GM18870 (cell line): ENCODE measurements at regions not wholly inside any gene's neighbourhood (a gene's known extent, or its start where the extent isn't known, plus 50 kb on each side); places are given as distances from the start of the nearest gene placed in this dataset.
"Not testable (repeated sequence)": the region's sequence is repeated elsewhere in the genome, so short reads cannot be mapped to it uniquely, and the experiment has no call there.

Source experiments
- ATAC-seq: cut with Tn5 transposase; IDR thresholded peaks from one replicate; pipeline ENCODE4 v1.9.1; 2021; ENCODE audit warnings: moderate library complexity; ENCODE audit not compliant: unreplicated experiment

DNA sequence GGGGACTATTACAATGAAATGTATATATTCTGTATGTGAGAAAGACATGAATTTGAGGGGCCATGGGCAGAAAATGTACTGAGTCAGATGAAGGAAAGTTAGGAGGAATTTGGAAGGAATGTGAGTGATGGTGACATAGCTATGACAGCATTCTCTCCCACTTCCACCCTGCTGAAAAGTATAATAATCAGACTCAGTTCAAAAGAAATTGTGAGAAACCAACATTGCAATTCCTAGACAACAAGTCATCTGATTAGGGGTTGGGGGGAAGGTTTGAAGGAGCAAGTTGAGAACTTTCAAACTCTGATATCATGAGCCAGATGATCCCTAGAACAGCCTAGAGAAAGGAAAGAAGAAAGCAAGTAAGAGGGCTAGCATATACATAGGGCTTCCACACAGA, 370.6 kb downstream of the DMRTA1 start:
- no peak for ATAC-seq

DNA sequence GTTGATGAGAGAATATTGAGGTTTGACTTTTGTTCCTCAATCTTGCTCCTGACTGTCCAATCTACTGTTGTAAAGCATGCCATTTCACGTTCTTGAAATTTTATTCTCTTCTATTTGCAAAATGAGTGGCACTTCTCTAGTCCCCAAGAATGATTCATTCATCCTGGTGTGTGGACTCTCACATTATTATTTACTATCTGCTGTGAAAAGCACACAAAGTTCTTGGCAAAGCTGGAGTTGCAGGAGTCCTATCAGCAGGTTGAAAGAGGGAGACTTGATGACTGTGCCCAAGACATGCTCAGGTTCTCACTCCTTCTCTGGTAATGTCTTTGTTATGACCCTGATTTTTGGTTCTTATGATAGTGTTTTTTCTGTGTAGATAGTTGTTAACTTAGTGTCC, 382.6 kb downstream of the DMRTA1 start:
- no peak for ATAC-seq

DNA sequence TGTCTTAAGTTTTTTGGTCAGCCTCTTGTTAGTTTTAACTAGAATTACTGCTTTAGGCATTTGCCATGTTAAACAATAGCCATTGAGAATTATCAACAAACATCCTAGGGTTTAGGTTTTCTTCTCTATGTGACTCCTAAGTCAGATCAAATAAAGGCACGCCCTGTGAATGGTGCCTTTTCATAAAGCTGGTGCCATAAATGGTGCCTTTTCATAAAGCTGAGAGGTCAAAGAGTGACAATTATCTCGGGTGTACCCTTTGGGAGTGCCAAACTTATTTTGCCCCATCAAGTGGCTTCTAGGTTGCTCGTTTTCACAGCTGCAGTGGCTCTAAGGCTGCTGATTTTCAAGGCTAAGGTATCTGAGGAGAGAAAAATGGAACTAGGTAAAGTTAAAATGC, 391.6 kb downstream of the DMRTA1 start:
- no peak for ATAC-seq

DNA sequence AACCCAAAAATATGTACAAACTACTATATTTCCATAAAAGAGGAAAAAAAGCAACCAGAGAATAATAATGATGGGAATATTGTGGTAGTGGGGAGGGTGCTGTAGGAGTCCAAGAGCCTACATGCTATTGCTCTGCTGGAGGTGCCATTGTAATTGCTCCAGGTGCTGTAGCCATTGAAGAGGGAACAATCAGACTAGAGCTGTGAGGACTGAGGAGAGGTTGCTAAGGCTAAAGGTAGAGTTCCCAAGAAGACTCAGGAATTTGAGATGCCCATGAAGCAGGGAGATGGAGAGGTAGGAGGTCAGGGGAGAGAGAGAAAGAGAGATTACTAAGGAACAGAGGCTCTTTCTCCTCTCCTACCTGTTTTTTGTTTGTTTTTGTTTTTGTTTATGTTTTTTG, 394.0 kb downstream of the DMRTA1 start:
- ATAC-seq, result no peak

DNA sequence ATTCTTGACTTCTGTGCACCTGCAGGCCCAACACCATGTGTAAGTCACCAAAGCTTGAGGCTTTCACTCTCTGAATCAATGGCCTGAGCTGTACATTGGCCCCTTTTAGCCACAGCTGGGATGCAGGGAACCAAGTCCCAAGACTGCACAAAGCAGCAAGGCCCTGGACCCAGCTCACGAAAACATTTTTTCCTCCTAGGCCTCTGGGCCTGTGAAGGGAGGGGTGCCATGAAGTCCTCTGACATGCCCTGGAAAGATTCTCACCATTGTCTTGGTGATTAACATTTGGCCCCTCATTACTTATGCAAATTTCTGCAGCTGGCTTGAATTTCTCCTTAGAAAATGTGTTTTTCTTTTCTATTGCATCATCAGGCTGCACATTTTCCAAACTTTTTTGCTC, 398.6 kb downstream of the DMRTA1 start:
- ATAC-seq, result not testable (repeated sequence)

DNA sequence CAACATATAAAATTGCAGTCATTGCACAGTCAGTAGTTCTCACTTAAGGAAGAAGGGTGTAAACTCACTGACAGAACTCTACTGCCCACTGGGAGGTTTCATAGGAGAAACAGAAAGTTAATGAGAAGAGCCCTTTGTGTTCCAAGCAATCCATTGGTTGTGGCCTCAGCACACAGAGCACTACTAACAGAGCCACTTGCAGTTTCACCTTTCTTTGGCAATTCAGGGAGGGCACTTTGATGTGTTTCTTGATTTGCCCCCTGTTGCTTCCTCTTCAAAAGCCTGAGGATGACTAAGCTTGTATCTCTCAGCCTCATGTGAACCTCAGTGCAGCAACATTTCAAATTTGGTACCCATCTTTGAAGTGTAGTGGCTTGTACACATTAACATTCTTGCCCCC, 409.4 kb downstream of the DMRTA1 start:
- ATAC-seq, result no peak

DNA sequence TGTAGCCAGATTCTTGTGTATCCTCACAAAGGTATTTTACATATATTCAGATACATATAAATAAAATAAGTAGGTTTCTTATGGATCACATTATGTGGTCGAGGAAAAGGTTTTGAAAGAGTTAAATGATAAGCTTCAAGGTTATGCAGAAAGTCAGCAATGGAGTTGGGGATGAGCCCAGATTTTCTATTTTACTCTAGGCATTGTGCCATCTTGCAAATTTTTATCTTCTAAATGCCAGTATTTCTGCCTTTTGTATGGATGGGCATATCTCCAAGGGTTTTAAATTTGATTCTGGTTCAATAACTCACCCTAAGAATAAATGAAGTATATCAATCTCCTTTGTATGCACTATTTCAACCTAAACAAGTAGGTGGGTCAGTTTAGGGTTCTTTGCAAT, 410.7 kb downstream of the DMRTA1 start:
- no peak for ATAC-seq

DNA sequence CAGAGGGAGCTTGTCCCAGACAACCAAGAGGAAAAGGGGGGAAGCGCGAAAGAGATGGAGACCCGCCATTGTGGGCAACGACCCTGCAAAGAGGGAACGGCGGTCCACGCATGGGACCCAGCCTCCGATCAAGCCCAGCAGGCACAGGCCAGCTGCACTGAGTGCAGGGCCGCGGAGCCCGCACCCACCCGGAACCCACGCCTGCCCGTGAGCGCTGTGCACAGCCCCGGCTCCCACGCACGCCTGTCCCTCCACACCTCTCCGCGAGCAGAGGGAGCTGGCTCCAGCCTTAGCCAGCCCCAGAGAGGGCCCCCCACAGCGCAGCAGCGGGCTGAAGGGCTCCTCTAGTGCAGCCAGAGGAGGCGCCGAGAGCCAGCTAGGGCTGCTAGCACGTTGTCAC, 416.5 kb downstream of the DMRTA1 start:
- ATAC-seq, result no peak

DNA sequence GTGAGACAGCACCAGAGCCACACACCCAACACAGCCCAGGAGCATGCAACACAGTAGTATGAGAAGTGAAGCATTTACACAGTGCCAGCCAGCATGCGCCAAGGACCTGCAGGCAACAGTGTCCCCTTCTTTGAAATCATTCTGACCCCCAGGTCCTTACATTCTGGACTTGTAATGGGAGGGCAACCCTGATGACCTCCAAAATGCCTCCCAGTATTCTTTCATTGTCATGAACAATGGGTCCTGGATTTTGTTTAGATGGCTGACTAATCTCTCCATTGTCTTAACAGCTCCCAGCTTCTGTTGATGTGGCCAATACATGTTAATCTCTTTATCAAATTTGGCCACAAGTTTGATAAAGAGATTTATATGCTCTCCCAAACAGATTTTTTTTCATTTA, 417.1 kb downstream of the DMRTA1 start:
- ATAC-seq, result no peak

DNA sequence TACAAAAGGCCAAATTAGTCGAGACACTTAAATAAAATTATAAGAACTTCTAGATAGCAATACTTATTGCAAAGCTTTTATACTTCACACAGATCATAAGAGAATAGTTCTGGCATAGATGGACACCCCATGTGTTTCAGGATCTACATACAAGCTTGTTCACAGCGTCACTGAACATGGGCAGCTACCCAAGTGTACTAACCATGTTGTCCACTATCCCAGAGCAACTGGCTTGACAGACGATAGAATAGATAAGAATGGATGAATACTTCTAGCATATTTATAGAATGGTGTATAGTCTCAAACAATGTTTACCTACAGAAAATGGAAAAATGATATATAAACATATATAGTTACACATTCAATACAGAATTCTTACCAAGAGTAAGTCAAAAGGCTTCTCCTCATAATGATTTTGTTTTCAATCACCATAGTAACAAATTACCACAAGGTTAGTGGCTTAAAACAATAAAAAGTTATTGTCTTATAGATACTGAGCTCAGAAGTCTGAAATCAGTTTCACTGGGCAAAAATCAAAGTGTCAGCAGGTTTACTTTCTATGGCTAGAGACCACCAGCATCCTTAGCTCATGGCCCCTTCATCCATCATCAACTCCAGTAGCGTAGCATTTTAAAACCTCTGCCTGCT, 446.7 kb downstream of the DMRTA1 start:
- no peak for ATAC-seq

DNA sequence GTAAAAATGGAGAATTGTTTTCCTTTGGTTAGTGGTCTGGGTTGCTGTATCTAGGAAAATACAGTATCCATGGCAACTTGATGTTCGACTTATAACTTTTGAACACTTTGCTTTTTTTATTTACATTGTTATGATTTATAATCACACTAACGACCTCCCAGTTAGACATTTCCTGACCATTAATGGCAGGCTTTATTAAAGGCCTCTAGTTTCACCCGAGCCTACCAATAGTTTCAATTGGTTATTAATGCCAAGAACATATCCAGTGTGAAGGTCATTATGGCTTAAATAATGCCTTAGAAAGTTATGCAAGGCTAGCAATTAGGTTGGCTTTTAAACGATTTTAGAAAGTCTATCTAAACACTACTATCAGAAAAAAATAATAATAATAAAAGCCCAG, 452.0 kb downstream of the DMRTA1 start:
- ATAC-seq, result no peak

DNA sequence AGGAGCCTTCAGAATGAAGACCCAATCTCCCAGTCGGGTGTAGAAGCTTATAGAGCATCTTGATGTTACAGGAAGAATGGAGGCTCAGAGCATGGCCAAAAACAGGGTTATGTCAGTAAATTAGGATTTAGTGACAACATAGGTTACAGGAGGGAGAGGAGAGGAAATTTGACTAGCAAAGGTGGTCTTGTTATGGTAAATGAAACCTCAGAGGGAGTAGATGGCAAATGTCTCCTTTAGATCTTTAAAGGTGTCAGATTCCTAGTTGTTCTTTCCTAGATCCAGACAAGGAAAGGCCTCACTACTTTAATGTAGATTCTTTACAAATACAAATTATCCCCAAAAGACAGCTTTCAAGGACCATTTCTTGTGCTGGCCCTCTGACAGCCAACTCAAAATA, 465.0 kb downstream of the DMRTA1 start:
- no peak for ATAC-seq

DNA sequence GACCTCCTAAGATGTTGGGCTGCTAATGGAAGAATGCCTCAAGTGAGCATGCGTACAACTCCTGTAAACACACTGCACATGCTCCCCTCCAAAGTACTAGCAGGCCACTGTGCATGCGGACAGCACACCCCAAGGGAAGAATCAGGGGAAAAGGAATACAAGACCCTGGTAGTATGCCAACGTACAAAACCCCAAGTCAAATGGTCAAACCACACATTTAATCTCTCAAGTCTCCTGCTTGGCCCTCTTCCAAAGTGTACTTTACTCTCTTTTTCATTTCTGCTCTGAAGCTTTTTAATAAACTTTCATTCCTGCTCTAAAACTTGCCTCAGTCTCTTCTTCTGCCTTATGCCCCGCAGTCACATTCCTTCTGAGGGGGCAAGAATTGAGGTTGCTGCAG, 466.4 kb downstream of the DMRTA1 start:
- ATAC-seq, result no peak

DNA sequence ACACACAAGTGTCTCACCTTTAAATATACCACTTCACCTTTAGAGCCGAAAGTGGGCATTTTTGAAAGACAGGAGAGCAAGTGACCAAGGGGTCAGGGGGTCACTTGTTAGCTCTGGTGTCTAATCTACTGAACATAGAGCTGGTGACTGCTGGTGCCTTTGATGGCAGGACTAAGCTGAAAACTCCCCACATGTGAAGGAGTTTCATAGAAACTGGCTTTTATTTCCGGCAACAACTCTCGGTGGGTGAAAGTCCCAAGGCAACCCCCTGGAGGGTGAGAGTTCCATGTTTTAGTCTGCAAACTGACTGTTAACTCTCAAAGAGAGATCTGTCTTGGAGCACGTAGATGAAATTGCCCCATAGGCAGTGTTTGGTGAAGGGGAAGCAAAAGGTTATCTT, 466.9 kb downstream of the DMRTA1 start:
- peak; percentile 56 for ATAC-seq

DNA sequence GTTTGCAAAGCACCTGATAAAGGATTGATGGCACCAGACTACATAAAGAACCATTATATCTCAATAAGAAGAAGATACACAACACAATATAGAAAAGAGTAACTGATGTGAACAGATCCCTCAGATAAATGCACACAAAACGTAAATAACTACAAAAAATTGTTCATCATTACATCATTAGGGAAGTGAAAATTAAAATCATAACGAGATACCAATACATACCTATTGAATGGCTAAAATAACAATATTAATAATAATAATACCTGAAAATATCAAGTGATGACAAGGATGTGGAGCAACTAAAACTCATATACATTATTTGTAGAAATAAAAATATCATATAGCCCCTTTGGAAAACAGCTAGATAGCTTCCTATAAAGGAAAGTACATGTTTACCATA, 469.5 kb downstream of the DMRTA1 start:
- ATAC-seq, result no peak

DNA sequence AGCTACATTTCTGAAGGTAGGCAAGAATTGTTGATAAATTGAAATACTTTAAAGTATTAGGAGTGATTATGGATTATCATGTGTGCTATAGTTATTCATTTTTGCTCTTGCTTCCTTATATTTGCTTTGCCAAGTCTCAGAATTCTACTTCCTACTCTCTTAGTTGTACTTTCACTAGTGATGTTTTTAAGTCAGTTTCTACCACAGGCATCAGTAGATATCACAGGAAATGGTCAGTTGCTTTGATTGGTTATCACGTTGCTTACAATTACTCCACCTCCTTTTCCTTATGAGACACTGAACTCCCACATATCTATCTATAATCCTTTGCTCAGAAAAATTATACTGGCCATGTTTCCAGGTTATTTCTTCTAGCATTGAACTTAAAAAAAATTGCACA, 472.8 kb downstream of the DMRTA1 start:
- ATAC-seq, result no peak

DNA sequence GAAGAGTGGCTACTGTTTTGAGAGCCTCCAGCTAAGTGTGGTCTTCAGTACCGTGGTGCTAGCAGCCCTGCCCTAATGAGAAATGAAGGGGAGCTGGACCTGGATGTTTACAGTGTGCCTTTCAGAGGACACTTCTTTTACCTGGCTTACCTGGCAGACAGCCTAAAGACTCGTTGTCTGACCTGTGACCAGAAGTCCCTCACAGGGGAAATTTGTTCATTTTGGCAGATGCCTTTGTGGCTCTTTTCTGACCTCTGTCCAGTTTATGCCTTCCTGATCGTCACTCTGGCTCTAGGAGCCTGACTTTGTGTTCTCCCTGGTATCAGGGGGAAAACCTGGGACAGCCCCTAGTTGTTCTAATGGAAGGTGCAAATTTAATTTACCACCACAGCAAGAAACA, 475.1 kb downstream of the DMRTA1 start:
- ATAC-seq, result no peak

DNA sequence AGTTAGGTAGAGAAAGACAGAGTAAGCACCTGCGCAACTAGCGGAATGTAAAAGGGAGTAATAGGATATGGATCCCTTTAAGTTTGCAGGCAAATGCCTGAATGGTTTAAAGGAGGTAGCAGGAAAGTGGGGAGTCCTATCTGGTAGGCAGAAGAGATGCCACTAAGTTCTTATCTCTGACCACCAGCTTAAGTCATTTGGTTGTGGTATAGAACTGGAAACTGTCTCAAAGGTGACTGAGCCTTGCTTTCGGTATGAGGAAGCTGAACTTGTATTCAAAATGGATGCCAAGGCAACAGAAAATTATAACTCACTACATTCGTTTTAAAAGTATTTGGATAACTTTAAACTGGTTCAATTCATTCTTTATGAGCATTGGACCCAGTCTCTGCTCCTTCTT, 475.6 kb downstream of the DMRTA1 start:
- ATAC-seq, result no peak

DNA sequence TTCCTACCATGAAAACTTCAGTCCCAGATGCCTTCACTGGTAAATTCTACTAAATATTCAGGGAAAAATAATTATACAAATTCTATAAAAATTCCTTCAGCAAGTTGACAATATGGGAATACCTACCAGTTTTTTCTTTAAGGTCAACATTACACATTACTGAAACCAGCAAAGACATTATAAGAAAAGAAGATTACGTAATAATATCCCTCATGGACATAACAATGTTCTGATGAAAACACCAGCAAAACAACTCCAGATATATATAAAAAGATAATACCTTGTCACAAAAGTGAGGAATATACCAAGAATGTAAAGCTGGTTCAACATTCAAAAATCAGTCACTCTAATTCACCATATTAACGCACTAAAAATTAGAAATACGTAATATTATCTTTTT, 507.9 kb downstream of the DMRTA1 start:
- ATAC-seq, result no peak

DNA sequence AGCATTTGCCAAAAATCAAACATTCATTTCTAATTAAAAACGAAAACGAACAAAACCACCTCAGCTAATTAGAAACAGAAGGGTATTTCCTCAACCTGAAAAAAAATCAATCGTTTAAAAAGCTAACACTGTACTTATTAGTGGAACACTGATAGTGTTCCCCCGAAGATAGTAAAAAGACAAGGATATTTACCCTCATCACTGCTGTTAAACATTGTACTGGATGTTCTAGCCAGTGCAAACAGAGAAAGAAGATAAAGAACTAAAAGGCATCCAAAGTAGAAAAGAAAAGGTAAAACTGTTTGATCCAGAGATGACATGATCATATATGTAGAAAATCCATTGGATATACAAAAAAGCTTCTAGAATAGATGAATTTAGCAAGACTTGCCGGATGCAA, 508.3 kb downstream of the DMRTA1 start:
- no peak for ATAC-seq

DNA sequence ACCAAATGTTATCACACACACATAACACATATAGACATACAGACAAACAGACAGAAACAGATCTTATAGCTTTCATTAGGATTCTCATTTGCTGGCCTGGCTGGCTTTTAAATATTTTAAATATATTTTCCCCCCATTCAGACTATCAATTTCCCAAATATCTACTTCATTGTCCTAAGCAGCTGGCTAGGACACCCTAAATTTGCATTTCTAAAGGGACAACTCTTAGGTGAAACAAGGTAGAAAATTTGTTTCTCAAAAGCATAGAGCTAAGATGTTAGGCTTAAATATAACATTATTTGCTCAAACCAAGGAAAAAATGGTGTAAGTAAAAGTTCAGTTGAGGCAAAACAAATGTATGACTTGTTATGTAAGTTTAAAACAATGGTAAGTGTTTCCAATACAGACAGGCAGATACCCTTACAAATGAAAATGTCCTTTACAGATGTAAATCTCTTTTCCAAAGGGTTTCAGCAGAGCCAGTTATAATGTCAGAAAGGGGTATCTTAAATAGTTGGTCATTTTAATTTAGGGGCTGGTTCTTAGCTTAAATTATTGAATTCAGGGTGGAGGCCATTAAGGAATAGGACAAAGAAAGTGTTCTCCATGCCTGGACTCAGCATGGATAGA, 522.8 kb downstream of the DMRTA1 start:
- no peak for ATAC-seq

DNA sequence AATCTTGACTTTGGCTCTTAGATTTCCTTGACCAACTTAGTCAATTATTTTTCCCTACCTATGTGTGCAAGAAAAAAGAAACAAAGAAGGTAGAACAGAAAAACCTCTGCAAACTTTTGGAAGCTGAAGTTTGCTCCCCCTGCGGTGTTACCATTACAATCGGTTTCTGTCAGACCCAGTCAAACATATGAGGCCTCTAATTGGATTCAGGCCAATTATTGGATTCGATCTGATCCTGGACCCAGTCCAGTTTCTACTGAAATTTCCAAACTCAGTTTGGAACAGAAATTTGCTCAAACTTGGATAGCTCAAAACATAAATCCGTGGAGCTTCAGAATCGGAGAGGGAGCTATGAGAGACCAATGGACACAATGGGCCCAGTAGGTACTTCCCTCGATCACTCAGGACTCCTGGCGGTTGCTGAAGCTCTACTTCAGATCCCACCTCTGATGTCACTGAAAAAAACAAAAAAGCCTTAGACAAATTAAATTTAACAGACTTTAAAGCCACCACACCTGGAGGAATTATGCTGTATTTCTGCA, 523.9 kb downstream of the DMRTA1 start:
- ATAC-seq, result no peak

DNA sequence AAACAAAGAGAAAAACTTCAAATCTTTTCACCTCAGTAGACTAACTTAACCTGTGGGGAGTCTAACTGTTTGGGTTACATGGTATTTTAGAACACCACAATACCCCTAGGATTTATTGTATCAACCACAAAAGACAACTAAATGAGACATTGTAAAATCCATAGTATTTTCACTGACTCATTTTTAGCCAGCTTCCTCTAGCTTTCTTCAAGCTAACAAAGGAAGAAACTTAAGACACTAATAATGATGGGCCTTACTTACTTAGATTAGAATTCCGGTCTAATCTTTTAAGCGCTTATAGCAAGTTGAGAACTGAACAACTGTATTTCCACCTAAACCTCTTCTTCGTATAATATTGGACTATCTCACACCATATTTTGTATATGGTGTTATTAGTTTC, 529.3 kb downstream of the DMRTA1 start:
- no peak for ATAC-seq
